GM10248 (cell line): ENCODE measurements at regions not wholly inside any gene's neighbourhood (a gene's known extent, or its start where the extent isn't known, plus 50 kb on each side); places are given as distances from the start of the nearest gene placed in this dataset.

Experiments
- CTCF ChIA-PET: fragments of 300-600 bp; sonication (Branson Sonifier 250); formaldehyde crosslinking; extraction: SDS; loops from one replicate; lab custom pipeline; 2021; ENCODE audit warnings: antibody characterized with exemption; lab: Yijun Ruan, JAX
- POLR2A ChIA-PET: fragments of 350-650 bp; sonication (Branson Sonifier 250); formaldehyde crosslinking; extraction: SDS; loops from one replicate; lab custom pipeline; 2020; ENCODE audit warnings: antibody characterized with exemption; lab: Yijun Ruan, JAX
- DNase-seq: peaks from one replicate; pipeline ENCODE4 v3.0.0; 2012; ENCODE audit errors: extremely low spot score
- CTCF ChIP-seq: IDR thresholded peaks from 2 replicates; pipeline ENCODE4 v1.5.1; 2012; ENCODE audit warnings: mild to moderate bottlenecking, low read depth; ENCODE audit errors: extremely low read depth, missing control alignments, control extremely low read depth

- no peak for DNase-seq
- ChIA-PET CTCF (interaction anchor here (1.5 kb wide), 1 partner anchor 10 kb away, joined by 4 read pairs; no protein-coding TSS in a partner anchor), POLR2A (no interaction called here)
- no peak for TF ChIP-seq CTCF
Observed at GRCh38 chr10:60572511-60573194, 183.0 kb upstream of the ANK3 start.

DNA sequence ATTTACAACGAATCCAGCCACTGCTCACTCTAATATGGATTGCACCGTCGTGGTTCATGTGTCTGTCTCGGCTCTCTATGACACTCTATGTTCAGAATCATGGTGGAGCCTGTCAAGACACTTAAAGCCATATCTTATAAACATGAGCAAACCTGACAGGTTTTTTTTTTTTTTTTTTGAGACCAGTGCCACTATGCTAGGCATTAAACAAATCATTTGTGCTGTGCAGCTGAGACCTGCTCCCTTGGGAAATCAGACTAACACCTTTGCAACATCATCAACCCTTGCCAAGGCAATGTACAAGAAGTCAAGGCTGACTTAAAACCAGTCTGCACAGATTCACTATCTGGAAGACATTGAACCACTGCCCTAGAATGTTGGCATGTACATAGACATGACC, 181.2 kb upstream of the ANK3 start:
- no peak for TF ChIP-seq CTCF
- ChIA-PET CTCF (interaction anchor here (1.5 kb wide), 1 partner anchor 8 kb away, joined by 4 read pairs; no protein-coding TSS in a partner anchor), POLR2A (no interaction called here)
- no peak for DNase-seq

DNA sequence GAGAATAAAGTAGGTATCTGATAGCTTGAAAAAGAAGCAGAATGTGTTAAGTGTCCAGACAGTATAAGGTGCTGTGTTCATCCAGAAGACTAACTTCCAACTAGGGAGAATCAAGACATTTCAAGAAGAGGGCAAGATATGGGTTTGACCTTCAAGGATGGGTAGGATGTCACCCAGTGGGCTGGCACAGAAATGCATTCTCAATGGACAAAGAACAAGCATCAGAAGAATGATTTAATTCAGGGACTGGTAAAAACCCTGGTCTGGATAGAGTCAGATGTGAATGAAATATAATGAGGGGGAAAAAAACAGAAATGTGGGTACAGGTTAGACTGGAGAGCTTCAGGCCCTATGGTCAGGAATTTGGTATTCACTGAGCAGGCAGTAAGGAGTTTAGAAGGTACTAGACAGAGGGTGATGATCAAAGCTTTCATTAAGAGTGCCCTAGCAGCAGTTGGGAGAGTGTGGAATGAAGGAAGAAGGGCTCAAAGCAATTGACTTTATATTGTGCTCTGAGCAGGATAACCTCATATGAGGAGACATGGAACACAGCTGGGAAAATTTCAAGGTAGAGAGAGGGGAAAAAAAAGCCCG, 180.7 kb upstream of the ANK3 start:
- TF ChIP-seq CTCF, result no peak
- ChIA-PET POLR2A (no interaction called here), CTCF (no interaction called here)
- DNase-seq, result no peak

DNA sequence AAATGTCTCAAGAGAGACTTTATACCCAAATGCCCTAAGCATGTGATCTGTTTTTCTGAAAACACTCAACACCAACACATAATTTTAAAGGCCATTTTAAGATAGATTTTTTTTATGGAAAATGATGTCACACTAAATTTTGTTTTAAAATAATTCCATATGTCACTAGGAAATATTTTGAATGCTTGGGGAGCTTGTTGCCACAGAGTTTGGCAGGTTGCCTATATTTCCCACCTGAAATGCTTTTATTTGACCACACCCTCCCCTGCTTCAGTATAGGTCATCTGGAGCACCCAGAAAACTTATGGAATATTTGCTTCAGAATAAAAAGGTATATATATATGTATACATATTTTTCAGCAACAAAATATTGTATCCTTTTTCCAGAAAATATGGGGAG, 180.0 kb upstream of the ANK3 start:
- ChIA-PET CTCF (no interaction called here), POLR2A (no interaction called here)
- TF ChIP-seq CTCF, result no peak
- DNase-seq, result no peak

DNA sequence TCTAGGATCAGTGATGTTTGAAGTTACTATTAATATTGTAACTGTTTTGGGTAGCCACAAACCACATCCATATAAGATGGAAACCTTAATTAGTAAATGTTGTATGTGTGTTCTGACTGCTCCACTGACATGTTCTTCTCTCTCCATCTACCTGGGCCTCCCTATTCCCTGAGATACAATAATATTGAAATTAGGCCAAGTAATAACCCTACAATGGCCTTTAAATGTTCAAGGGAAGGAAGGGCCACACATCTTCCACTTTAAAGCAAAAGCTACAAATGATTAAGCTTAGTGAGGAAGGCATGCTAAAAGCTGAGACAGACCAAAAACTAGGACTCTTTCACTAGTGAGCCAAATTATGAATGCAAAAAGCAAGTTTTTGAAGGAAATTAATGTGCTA, 176.4 kb upstream of the ANK3 start:
- CTCF ChIA-PET, result interaction anchor here (1.2 kb wide), 1 partner anchor 18 kb away, joined by 3 read pairs; no protein-coding TSS in a partner anchor
- POLR2A ChIA-PET, result no interaction called here
- no peak for TF ChIP-seq CTCF
- DNase-seq, result no peak

GRCh38 chr10:60565492-60565891, 175.8 kb upstream of the ANK3 start:
- DNase-seq, result no peak
- ChIA-PET POLR2A (no interaction called here), CTCF (no interaction called here)
- no peak for TF ChIP-seq CTCF
